HT-29 (cell line): ENCODE measurements at regions not wholly inside any gene's neighbourhood (a gene's known extent, or its start where the extent isn't known, plus 50 kb on each side); places are given as distances from the start of the nearest gene placed in this dataset.

Source experiments
- DNase-seq: peaks from one replicate; pipeline ENCODE4 v3.0.0-alpha.2; 2015; ENCODE audit warnings: low spot score
- small RNA-seq: library from RNA; depleted of rRNA; stranded (forward); fragments of <200 nt; gene quantifications from one replicate; pipeline ENCODE3, GENCODE V24; 2014

GRCh38 chr3:11917051-11917450 is 70.4 kb upstream of the TAMM41 start:
- DNase-seq: no peak

- no peak for DNase-seq
These were observed 72.7 kb upstream of the TAMM41 start for GRCh38 chr3:11919390-11919789.

GRCh38 chr3:11924518-11924917 is 77.8 kb upstream of the TAMM41 start:
- no peak for DNase-seq

GRCh38 chr3:11928381-11928780 is 75.8 kb upstream of the SYN2 start:
- no peak for DNase-seq

- DNase-seq: no peak
These were observed 74.7 kb upstream of the SYN2 start for GRCh38 chr3:11929531-11929930.

GRCh38 chr3:11930084-11930483 is 74.1 kb upstream of the SYN2 start:
- no peak for DNase-seq

- no peak for DNase-seq
These were observed 71.6 kb upstream of the SYN2 start for GRCh38 chr3:11932636-11933035.

GRCh38 chr3:11933529-11933928 is 70.7 kb upstream of the SYN2 start:
- no peak for DNase-seq

- peak; percentile 56 for DNase-seq
These were observed 60.0 kb upstream of the SYN2 start for GRCh38 chr3:11944052-11944673.

GRCh38 chr3:11948331-11948730 is 55.9 kb upstream of the SYN2 start:
- no peak for DNase-seq

- DNase-seq: no peak
These were observed 55.3 kb upstream of the SYN2 start for GRCh38 chr3:11948866-11949265.

- DNase-seq: no peak
These were observed 54.8 kb upstream of the SYN2 start for GRCh38 chr3:11949351-11949750.

- DNase-seq: no peak
These were observed 53.6 kb upstream of the SYN2 start for GRCh38 chr3:11950576-11950975.

GRCh38 chr3:11953350-11953749 is 50.8 kb upstream of the SYN2 start:
- no peak for DNase-seq

GRCh38 chr3:11953778-11954177 is 50.4 kb upstream of the SYN2 start:
- DNase-seq: no peak

- no peak for DNase-seq
These were observed 49.8 kb upstream of the SYN2 start for GRCh38 chr3:11954312-11954934.

Small RNAs in the stretch of these regions (small RNA-seq; reads per million reads assigned to genes)
- gene RN7SL147P: 0.22 reads per million
